ENCODE measurements at regions not wholly inside any gene's neighbourhood (a gene's known extent, or its start where the extent isn't known, plus 50 kb on each side); places are given as distances from the start of the nearest gene placed in this dataset.

GRCh38 chr7:32214913-32215312 lies 144.7 kb upstream of the PDE1C start:
- no peaks in the 10 kb centered on the region for H3K9me3 ChIP-seq
- H3K9me2 ChIP-seq, result no peaks in the 10 kb centered on the region
- ChIA-PET CTCF (interaction anchor here (2.2 kb wide), 1 partner anchor 265 kb away, joined by 17 read pairs; no protein-coding TSS in a partner anchor), POLR2A (no interaction called here)
- no peak overlapping the region for H3K9ac ChIP-seq
- H3K4me1 ChIP-seq (ENCODE audit: control insufficient read depth in 1 of 2, insufficient read depth in 2 of 2, low read depth in 1 of 2, low read length in 1 of 2), result no peaks in the 10 kb centered on the region
- TF ChIP-seq MAX (IDR thresholded peaks at IDR 0.05; ENCODE audit: low read depth) (no peak), FOXM1 (IDR thresholded peaks at IDR 0.05; ENCODE audit: low read depth) (no peak), ELF1 (IDR thresholded peaks at IDR 0.05) (no peak), FOXJ3 (CRISPR knock-in tag; IDR thresholded peaks at IDR 0.05) (no peak), RCOR1 (IDR thresholded peaks at IDR 0.05; ENCODE audit: low read length) (no peak), ZBTB33 (IDR thresholded peaks at IDR 0.05; ENCODE audit: borderline replicate concordance, low read depth) (no peak), SMC3 (IDR thresholded peaks at IDR 0.05; ENCODE audit: low read depth, low read length) (no peak), TCF12 (IDR thresholded peaks at IDR 0.05) (no peak), NRF1 (IDR thresholded peaks at IDR 0.05; ENCODE audit: low read depth, low read length) (no peak), JUND (IDR thresholded peaks at IDR 0.05) (no peak)
- no peak overlapping the region for H3K4me2 ChIP-seq
- H3F3A ChIP-seq (replicated peaks; ENCODE audit: insufficient read depth), result no peaks in the 10 kb centered on the region
- H3K27me3 ChIP-seq (ENCODE audit: insufficient read depth), result peaks cover 60% of the 10 kb centered on the region
- H3K4me3 ChIP-seq (ENCODE audit: low read depth in 2 of 2, low read length in 1 of 2), result no peak overlapping the region
- 8% methylated on average over 4 of the region's 4 CpGs for WGBS (ENCODE audit: low lambda C conversion rate)
- no peaks in the 10 kb centered on the region for H3K79me2 ChIP-seq (ENCODE audit: insufficient read depth)
- DNase-seq, result no peak
- H2AFZ ChIP-seq (ENCODE audit: low read depth), result no peak overlapping the region
- H3K36me3 ChIP-seq (replicated peaks in 1 of 2; ENCODE audit: control insufficient read depth in 1 of 2, insufficient read depth in 2 of 2, low read length in 1 of 2), result no peaks in the 10 kb centered on the region
- H3K27ac ChIP-seq (ENCODE audit: low read depth in 2 of 2, low read length in 1 of 2), result no peak overlapping the region
- H4K20me1 ChIP-seq (ENCODE audit: insufficient read depth), result no peaks in the 10 kb centered on the region

GRCh38 chr7:32212321-32212720 lies 142.1 kb upstream of the PDE1C start:
- Histone ChIP-seq H3K4me1 (ENCODE audit: control insufficient read depth in 1 of 2, insufficient read depth in 2 of 2, low read depth in 1 of 2, low read length in 1 of 2) (no peaks in the 10 kb centered on the region), H3K9me3 (no peaks in the 10 kb centered on the region), H3K9ac (no peak overlapping the region), H2AFZ (ENCODE audit: low read depth) (no peak overlapping the region), H3K4me3 (ENCODE audit: low read depth in 2 of 2, low read length in 1 of 2) (no peak overlapping the region), H3K27ac (ENCODE audit: low read depth in 2 of 2, low read length in 1 of 2) (no peak overlapping the region), H4K20me1 (ENCODE audit: insufficient read depth) (no peaks in the 10 kb centered on the region), H3K9me2 (no peaks in the 10 kb centered on the region), H3F3A (replicated peaks; ENCODE audit: insufficient read depth) (no peaks in the 10 kb centered on the region), H3K79me2 (ENCODE audit: insufficient read depth) (no peaks in the 10 kb centered on the region), H3K36me3 (replicated peaks in 1 of 2; ENCODE audit: control insufficient read depth in 1 of 2, insufficient read depth in 2 of 2, low read length in 1 of 2) (no peaks in the 10 kb centered on the region), H3K27me3 (ENCODE audit: insufficient read depth) (peaks cover 80% of the 10 kb centered on the region), H3K4me2 (no peak overlapping the region)
- ChIA-PET CTCF (interaction anchor here (3.5 to 9.6 kb wide), 3 partner anchors 10 to 265 kb away, joined by 12 to 163 read pairs (median 73); no protein-coding TSS in a partner anchor), POLR2A (no interaction called here)
- DNase-seq, result no peak
- WGBS (ENCODE audit: low lambda C conversion rate), result 30% methylated on average over 7 of the region's 7 CpGs
- TF ChIP-seq TCF12 (IDR thresholded peaks at IDR 0.05) (no peak), POLR2AphosphoS5 (IDR thresholded peaks at IDR 0.05; ENCODE audit: low read depth, low read length) (no peak), SMC3 (IDR thresholded peaks at IDR 0.05; ENCODE audit: low read depth, low read length) (no peak), TAF1 (IDR thresholded peaks at IDR 0.05; ENCODE audit: borderline replicate concordance, low read depth, low read length) (no peak)

Measured in SK-N-SH (cell line).